SK-N-MC (cell line): ENCODE measurements at regions not wholly inside any gene's neighbourhood (a gene's known extent, or its start where the extent isn't known, plus 50 kb on each side); places are given as distances from the start of the nearest gene placed in this dataset.

Source experiments
- EZH2 ChIP-seq: fragments of 200-600 bp; sonication (generic); IDR thresholded peaks from one replicate; pipeline ENCODE4 v1.6.1; 2017; ENCODE audit warnings: antibody characterized with exemption
- FOXP2 ChIP-seq: optimal IDR thresholded peaks from 2 replicates; pipeline ENCODE3; 2011; ENCODE audit warnings: mild to moderate bottlenecking, moderate library complexity; ENCODE audit not compliant: insufficient read depth; ENCODE audit errors: extremely low read length, control extremely low read depth
- POLR2AphosphoS5 ChIP-seq: IDR thresholded peaks from 2 replicates; pipeline ENCODE4 v1.6.1; 2012; ENCODE audit warnings: mild to moderate bottlenecking, low read depth, low read length, borderline replicate concordance

GRCh38 chr2:118232796-118233195 lies 144.5 kb downstream of the INSIG2 start:
- TF ChIP-seq EZH2 (no peak), POLR2AphosphoS5 (no peak), FOXP2 (no peak)
